Tibial nerve (tissue), 4 donors: ENCODE measurements at regions not wholly inside any gene's neighbourhood (a gene's known extent, or its start where the extent isn't known, plus 50 kb on each side); places are given as distances from the start of the nearest gene placed in this dataset.
"Not testable (repeated sequence)": the region's sequence is repeated elsewhere in the genome, so short reads cannot be mapped to it uniquely, and the experiment has no call there.

ENCODE experiments used
- CTCF ChIP-seq, 5 experiments: fragments of 200-600 bp in 3 of 5; fragments of 450-650 bp in 2 of 5; sonication (generic) in 3 of 5; IDR thresholded peaks; one replicate each; pipeline ENCODE4 v1.5.1; 2016 to 2019; ENCODE audit warnings: antibody characterized with exemption in 5 of 5, mild to moderate bottlenecking in 3 of 5, moderate library complexity in 2 of 5
- EP300 ChIP-seq, 2 donors: sonication (generic); formaldehyde crosslinking; IDR thresholded peaks; one replicate each; pipeline ENCODE4 v1.6.1; 2017; ENCODE audit warnings: antibody characterized with exemption in 2 of 2, mild to moderate bottlenecking in 1 of 2
- POLR2A ChIP-seq, 2 donors: fragments of 450-650 bp; IDR thresholded peaks; one replicate each; pipeline ENCODE4 v1.6.1; 2017; ENCODE audit warnings: antibody characterized with exemption in 2 of 2, mild to moderate bottlenecking in 2 of 2, moderate library complexity in 2 of 2

- TF ChIP-seq CTCF, POLR2A, EP300 (IDR thresholded peaks at IDR 0.05): not testable (repeated sequence)
These were observed 88.6 kb downstream of the WTIP start for GRCh38 chr19:34570140-34570539.
